ENCODE measurements at regions not wholly inside any gene's neighbourhood (a gene's known extent, or its start where the extent isn't known, plus 50 kb on each side); places are given as distances from the start of the nearest gene placed in this dataset.
"Not testable (repeated sequence)": the region's sequence is repeated elsewhere in the genome, so short reads cannot be mapped to it uniquely, and the experiment has no call there.

DNA sequence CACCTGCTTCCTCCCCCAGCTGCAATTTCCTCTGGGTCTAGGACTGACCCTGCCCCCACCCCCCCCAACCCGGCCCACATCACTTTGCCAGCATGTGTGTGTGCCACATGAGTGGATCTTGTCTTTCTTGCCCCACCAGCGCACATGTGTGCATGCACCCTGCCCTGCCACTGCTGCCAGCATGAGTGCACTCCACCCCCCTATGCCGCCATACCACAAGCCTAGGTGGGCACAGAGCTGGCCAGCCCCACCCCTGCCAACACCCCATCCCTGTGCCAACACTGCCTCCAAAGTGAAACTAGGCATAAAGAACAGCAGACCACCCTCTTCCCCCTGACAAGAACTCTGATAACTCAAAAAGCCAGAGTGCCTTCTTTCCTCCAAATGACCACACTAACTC, 296.3 kb upstream of the SGO1 start:
- no peak for DNase-seq (ENCODE audit: low spot score)

GRCh38 chr3:20480786-20481365, 294.9 kb upstream of the SGO1 start:
- DNase-seq (ENCODE audit: low spot score): no peak

DNA sequence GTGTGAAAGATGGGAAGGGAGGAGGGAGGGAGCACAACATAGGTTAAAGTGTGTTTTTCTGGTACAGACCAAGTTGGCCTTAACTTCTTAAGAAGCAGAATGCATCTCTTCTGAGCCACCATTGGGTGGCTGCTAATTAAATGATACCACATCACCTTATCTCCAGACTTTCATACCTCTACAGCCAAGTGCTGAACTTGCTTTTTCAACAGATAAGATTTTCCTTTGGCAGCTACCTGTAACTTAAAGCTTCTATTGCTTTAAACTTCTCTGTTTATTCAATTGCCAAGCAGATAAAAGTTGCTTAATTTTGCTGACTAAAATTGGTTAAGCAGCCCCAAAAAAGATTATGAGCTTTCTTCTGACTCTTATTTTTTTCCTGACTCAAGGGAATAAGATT, 292.4 kb upstream of the SGO1 start:
- no peak for DNase-seq (ENCODE audit: low spot score)

GRCh38 chr3:20464237-20464636, 278.2 kb upstream of the SGO1 start:
- not testable (repeated sequence) for DNase-seq (ENCODE audit: low spot score)

DNA sequence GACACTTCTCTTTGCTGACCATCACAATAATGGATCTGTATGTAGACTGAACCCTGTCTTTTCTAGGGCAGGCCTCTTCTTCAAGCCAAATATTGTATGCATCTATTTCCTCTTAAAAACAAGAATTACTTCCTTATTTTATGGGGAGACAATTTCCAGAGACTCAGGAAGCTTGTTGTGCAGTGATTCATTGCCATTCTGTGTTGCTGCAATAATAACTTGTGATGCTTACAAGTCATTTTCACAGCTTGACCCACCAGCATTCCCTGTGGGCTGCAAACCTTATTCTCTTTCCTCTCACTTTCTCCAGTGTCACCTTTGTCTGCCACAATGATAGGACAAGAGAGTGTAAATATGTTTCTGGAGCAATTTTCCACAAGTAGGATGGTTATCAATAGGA, 276.7 kb upstream of the SGO1 start:
- DNase-seq (ENCODE audit: low spot score): no peak

- no peak for DNase-seq (ENCODE audit: low spot score)
Observed at GRCh38 chr3:20462226-20462625, 276.2 kb upstream of the SGO1 start.

GRCh38 chr3:20458994-20459716, 273.1 kb upstream of the SGO1 start:
- DNase-seq (ENCODE audit: low spot score): no peak

GRCh38 chr3:20456511-20456910, 270.5 kb upstream of the SGO1 start:
- DNase-seq (ENCODE audit: low spot score): no peak

DNA sequence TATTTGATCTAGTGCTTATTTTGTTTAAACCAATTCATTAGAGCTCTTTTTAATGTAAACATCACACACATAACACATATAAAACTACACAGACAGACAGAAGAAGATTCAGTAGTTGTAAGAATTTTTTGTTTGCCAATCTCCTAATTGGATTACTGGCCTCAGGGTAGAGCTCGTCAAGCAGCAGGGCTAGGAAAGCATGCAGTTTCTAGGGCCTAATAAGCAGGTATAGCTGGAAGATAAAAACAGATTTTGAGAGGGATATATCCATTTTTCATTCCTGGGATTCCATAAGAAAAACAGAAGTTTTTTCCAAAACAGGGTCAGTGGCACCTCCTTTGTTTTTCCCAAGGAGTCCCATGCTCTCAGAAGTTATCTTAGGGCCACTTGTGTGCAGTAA, 265.2 kb upstream of the SGO1 start:
- no peak for DNase-seq (ENCODE audit: low spot score)

DNA sequence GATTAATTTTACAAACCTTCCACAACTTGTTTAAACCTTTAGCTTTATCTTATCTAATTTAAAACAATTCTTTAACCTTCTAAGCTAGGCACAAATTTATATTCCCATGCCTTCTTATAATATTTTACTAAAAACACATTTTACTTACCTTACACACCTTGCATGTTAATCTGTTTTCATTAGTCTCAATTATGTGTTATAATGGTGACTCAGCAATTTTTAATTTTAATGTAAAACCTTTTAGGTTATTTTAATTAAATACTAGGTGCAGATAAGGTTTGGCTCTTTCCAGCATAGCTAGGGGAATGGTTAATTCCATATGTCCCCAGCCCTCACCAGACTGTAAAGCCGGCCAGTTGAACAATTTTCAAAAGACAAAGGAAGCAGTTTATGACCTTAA, 264.6 kb upstream of the SGO1 start:
- no peak for DNase-seq (ENCODE audit: low spot score)

DNA sequence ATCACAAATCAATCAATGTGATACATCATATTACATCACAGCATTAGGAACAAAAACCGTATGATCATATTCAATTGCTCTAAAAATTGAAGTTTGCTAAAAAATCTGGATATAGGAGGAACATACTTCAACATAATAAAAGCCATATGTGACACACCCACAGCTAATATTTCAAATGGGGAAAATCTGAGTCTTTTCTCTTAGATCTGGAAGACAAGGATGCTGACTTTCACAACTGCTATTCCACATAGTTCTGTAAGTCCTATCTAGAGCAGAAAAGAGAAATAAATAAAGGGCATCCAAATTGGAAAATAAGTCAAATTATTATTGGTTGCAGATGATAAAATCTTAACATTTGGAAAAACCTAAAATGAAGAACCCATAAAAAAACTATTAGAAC, 256.8 kb upstream of the SGO1 start:
- DNase-seq (ENCODE audit: low spot score): no peak

- not testable (repeated sequence) for DNase-seq (ENCODE audit: low spot score)
Observed at GRCh38 chr3:20427268-20427667, 241.3 kb upstream of the SGO1 start.

GRCh38 chr3:20425138-20425537, 239.1 kb upstream of the SGO1 start:
- DNase-seq (ENCODE audit: low spot score): no peak

- DNase-seq (ENCODE audit: low spot score): no peak
Observed at GRCh38 chr3:20424086-20424485, 238.1 kb upstream of the SGO1 start.

- DNase-seq (ENCODE audit: low spot score): no peak
Observed at GRCh38 chr3:20422391-20422790, 236.4 kb upstream of the SGO1 start.

GRCh38 chr3:20417388-20418108, 231.5 kb upstream of the SGO1 start:
- no peak for DNase-seq (ENCODE audit: low spot score)

DNA sequence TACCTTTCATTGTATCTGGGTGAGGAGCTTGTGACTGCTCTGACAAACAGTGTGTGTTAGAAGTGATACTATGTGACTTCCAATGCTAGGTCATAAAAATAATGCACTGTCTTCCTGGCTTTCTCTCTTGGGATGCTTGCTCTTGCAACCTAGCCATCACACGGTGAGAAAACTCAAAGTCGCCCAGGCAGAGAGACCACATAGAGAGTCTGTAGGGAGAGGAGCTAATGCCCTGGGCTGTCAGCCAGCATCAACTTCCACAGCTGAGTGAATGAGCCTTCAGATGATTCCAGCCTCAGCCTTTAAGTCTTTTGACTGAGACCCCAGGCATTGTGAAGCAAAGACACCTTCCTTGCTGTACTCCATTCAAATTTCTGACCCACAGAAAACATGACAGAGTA, 220.6 kb upstream of the SGO1 start:
- no peak for DNase-seq (ENCODE audit: low spot score)

DNA sequence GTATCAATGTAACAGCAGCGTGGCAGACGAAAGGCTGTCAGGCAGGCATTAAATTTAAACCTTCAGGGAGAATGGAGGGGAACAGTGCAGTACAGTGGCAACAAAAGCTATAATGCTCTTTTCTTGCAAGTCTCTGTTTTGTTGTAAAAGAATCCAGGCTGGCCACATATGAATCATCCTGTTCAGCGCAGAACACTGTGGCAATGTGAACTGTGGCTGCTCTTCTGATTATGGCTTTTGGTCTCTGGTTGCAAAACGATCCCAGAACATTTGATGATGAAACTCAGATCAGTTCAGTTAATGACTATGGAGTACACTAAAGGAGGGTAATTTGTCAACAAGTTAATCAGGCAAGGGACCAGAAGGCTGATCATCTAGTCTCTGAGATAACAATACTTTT, 219.7 kb upstream of the SGO1 start:
- DNase-seq (ENCODE audit: low spot score): no peak

DNA sequence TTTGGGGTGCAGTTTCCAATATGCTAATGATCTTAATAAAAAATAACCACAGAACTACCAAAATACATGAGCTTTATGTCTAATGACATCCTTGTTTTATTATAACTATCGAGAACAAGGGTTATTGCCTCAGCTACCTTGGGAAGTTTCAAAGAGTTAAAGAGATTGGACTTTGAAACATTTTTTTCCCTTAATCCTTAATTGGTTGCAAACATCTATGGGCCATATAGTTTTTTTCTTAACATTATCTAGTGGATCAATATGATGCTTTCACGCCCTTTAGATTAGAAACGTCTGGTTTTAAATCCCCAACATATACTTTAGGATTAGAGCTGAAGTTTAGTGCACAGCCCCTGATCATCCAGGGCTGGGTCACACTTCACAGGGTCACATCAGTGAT, 219.2 kb upstream of the SGO1 start:
- DNase-seq (ENCODE audit: low spot score): no peak

GRCh38 chr3:20404741-20405100, 218.7 kb upstream of the SGO1 start:
- DNase-seq (ENCODE audit: low spot score): no peak

DNA sequence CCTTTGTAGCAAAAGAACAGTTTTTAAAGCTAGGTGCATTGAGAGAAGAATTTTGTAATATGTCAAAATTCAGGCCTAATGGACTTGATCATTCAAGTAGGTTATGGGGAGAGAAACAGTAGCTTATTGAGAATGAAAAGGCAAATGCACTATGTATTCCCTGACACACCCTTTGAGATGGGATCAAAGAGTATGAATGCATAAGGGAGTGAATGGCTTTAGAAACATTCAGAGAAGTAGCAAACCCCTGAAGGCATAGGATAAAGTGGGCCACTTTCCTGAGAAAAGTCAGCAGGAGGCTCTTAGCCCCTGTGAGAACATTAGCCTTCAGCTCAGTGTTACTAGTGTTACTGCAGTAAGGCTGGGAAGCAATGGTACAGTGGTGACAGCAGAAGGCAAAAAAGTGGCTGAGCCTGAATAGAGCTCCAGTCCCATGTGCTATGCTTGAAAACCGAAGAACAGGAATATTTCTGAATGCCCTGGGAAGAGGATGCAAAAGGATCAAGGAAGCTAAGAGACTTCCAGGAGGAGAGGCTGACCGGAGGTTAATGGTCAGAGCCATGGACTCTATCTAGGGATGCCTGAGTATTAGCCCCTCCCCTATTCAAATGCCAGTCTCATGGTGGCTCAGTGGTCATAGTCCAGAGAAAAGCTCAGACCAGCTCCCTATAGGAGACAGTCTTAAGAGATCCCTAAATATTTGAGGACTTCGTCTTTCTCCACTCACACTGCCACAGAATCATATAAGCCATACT, 218.2 kb upstream of the SGO1 start:
- no peak for DNase-seq (ENCODE audit: low spot score)

- no peak for DNase-seq (ENCODE audit: low spot score)
Observed at GRCh38 chr3:20401253-20401652, 215.2 kb upstream of the SGO1 start.

- DNase-seq (ENCODE audit: low spot score): no peak
Observed at GRCh38 chr3:20400686-20401085, 214.7 kb upstream of the SGO1 start.

Data from AG08396 (cell line).